Transverse colon (tissue), 3 donors: ENCODE measurements at regions not wholly inside any gene's neighbourhood (a gene's known extent, or its start where the extent isn't known, plus 50 kb on each side); places are given as distances from the start of the nearest gene placed in this dataset.

Experiments
- EP300 ChIP-seq: sonication (generic); formaldehyde crosslinking; IDR thresholded peaks from one replicate; pipeline ENCODE4 v1.6.1; 2017; ENCODE audit warnings: antibody characterized with exemption, low read depth
- POLR2A ChIP-seq: fragments of 450-650 bp; IDR thresholded peaks from one replicate; pipeline ENCODE4 v1.6.1; 2016; ENCODE audit warnings: antibody characterized with exemption, mild to moderate bottlenecking, moderate library complexity
- TF ChIP-seq, protein P1 (sequence below), 5 experiments: fragments of 200-600 bp in 3 of 5; fragments of 450-650 bp in 2 of 5; sonication (generic) in 3 of 5; IDR thresholded peaks; 1 replicate in 2 of 5; 2 replicates in 3 of 5; pipeline ENCODE4 v1.5.1; 2016 to 2017; ENCODE audit warnings: antibody characterized with exemption in 5 of 5, inconsistent platforms in 3 of 5, mild to moderate bottlenecking in 2 of 5, moderate library complexity in 1 of 5

GRCh38 chr3:6697722-6698121, 163.2 kb upstream of the GRM7 start:
- TF ChIP-seq, protein P1, sequence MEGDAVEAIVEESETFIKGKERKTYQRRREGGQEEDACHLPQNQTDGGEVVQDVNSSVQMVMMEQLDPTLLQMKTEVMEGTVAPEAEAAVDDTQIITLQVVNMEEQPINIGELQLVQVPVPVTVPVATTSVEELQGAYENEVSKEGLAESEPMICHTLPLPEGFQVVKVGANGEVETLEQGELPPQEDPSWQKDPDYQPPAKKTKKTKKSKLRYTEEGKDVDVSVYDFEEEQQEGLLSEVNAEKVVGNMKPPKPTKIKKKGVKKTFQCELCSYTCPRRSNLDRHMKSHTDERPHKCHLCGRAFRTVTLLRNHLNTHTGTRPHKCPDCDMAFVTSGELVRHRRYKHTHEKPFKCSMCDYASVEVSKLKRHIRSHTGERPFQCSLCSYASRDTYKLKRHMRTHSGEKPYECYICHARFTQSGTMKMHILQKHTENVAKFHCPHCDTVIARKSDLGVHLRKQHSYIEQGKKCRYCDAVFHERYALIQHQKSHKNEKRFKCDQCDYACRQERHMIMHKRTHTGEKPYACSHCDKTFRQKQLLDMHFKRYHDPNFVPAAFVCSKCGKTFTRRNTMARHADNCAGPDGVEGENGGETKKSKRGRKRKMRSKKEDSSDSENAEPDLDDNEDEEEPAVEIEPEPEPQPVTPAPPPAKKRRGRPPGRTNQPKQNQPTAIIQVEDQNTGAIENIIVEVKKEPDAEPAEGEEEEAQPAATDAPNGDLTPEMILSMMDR (IDR thresholded peaks at IDR 0.05): no peak
- TF ChIP-seq EP300 (no peak), POLR2A (no peak)
